HG03378 (cell line): ENCODE measurements at regions not wholly inside any gene's neighbourhood (a gene's known extent, or its start where the extent isn't known, plus 50 kb on each side); places are given as distances from the start of the nearest gene placed in this dataset.

ENCODE experiments used
- ATAC-seq: cut with Tn5 transposase; IDR thresholded peaks from one replicate; pipeline ENCODE4 v1.9.1; 2021; ENCODE audit warnings: mild to moderate bottlenecking, moderate library complexity; ENCODE audit not compliant: unreplicated experiment

DNA sequence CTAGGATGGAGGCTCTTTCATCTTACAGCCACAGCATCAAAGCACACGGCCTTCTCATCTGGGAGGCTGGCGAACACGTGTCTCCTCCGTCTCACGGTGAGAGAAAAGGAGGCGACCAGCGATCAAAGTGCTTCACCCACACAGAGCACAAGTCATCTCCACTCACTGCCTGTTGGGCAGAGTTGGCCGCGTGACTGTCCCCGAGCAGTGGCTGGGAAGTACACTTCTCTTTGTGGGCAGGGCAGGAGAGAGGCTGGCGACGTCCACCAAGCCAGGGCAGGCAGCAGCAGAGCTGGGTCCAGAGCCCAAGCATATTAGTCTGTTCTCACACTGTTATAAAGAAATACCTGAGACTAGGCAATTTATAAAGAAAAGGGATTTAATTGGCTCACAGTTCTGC, 64.1 kb upstream of the FOXC1 start:
- ATAC-seq: no peak

- ATAC-seq: no peak
These were observed 61.9 kb upstream of the FOXC1 start for GRCh38 chr6:1547785-1548184.

DNA sequence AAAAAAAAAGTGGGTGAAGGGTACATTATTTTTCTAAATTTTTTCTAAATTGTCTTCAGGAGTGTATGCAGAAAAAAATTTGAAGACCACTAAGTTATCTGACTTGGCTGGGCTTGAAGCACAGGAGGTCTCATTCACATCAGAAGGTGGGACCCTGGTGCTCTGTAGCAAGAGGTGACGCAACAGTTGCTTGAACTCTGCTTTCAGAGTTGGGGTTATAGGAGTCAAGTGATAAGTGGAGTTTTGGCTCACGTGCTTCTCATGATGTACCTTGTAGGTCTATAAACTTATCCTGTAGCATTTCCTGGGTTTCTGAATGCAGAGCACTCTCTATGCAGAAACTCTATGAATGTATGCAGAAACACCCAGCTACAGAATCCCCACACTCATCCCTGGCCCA, 58.5 kb upstream of the FOXC1 start:
- ATAC-seq: no peak

- no peak for ATAC-seq
These were observed 57.4 kb upstream of the FOXC1 start for GRCh38 chr6:1552296-1552761.

GRCh38 chr6:1553562-1554083, 56.1 kb upstream of the FOXC1 start:
- ATAC-seq: no peak

DNA sequence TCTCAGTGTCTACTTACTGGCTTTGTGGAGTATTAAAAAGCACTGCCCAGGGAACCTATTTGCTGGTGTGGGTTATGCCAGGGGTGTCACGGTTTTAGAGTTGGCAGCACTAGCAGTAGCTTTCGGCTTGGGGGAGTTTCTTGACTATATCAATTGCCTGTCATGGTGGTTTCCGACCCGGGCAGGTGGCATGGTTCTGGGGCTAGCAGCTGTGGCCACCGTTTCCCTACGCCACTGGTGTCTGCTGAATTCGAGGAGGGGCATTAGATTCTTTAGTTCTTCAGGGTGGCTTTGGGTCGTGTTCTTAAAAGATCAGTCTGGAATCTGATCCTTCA, 55.6 kb upstream of the FOXC1 start:
- no peak for ATAC-seq

- ATAC-seq: no peak
These were observed 55.0 kb upstream of the FOXC1 start for GRCh38 chr6:1554476-1555310.

DNA sequence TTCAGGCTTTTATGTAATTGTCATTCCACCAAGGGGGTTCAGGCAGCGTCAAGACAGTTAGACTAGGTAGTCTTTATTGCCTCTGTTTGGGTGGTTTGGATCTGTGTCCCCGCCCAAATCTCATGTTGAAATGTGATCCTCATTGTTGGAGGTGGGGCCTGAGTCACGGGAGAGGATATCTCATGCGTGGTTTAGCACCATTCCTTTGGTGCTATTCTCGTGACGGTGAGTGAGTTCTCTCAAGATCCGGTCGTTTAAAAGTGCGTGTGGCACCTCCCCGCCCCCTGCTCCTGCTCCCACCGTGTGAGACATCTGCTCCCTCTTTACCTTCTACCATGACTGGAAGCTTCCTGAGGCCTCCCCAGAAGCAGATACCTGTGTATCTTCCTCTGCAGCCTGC, 51.3 kb upstream of the FOXC1 start:
- no peak for ATAC-seq
